Mesenteric fat pad (tissue), 1 donor: ENCODE measurements at regions not wholly inside any gene's neighbourhood (a gene's known extent, or its start where the extent isn't known, plus 50 kb on each side); places are given as distances from the start of the nearest gene placed in this dataset.
"Not testable (repeated sequence)": the region's sequence is repeated elsewhere in the genome, so short reads cannot be mapped to it uniquely, and the experiment has no call there.

ENCODE experiments used
- DNase-seq: peaks from one replicate; pipeline ENCODE4 v3.0.0-alpha.2; 2020; ENCODE audit warnings: low spot score
- donor health status: DM: yes; HTN: yes; CAD: no.

GRCh38 chr5:106634375-106634774 is 1036.4 kb downstream of the EFNA5 start:
- no peak for DNase-seq

GRCh38 chr5:106633825-106634224 is 1036.9 kb downstream of the EFNA5 start:
- no peak for DNase-seq

GRCh38 chr5:106628456-106628855 is 1042.3 kb downstream of the EFNA5 start:
- not testable (repeated sequence) for DNase-seq

- DNase-seq, result no peak
Observed at GRCh38 chr5:106610041-106610440, 1060.7 kb downstream of the EFNA5 start.

GRCh38 chr5:106601620-106602019 is 1069.1 kb downstream of the EFNA5 start:
- no peak for DNase-seq

GRCh38 chr5:106600803-106601202 is 1069.9 kb downstream of the EFNA5 start:
- DNase-seq, result no peak

- DNase-seq, result no peak
Observed at GRCh38 chr5:106595864-106596263, 1074.9 kb downstream of the EFNA5 start.

GRCh38 chr5:106584268-106584667 is 1086.5 kb downstream of the EFNA5 start:
- no peak for DNase-seq

- no peak for DNase-seq
Observed at GRCh38 chr5:106578736-106579135, 1092.0 kb downstream of the EFNA5 start.

GRCh38 chr5:106574820-106575219 is 1095.9 kb downstream of the EFNA5 start:
- DNase-seq, result no peak

- DNase-seq, result no peak
Observed at GRCh38 chr5:106566031-106566430, 1104.7 kb downstream of the EFNA5 start.

GRCh38 chr5:106545325-106545724 is 1125.4 kb downstream of the EFNA5 start:
- DNase-seq, result no peak

GRCh38 chr5:106543330-106543729 is 1127.4 kb downstream of the EFNA5 start:
- DNase-seq, result no peak

GRCh38 chr5:106530150-106530549 is 1140.6 kb downstream of the EFNA5 start:
- no peak for DNase-seq

GRCh38 chr5:106525438-106525837 is 1145.3 kb downstream of the EFNA5 start:
- no peak for DNase-seq

- DNase-seq, result no peak
Observed at GRCh38 chr5:106523852-106524251, 1146.9 kb downstream of the EFNA5 start.

GRCh38 chr5:106522296-106522695 is 1148.4 kb downstream of the EFNA5 start:
- no peak for DNase-seq

- DNase-seq, result no peak
Observed at GRCh38 chr5:106521701-106522100, 1149.0 kb downstream of the EFNA5 start.

- DNase-seq, result no peak
Observed at GRCh38 chr5:106510321-106510720, 1160.4 kb downstream of the EFNA5 start.

- DNase-seq, result no peak
Observed at GRCh38 chr5:106508894-106509293, 1161.8 kb downstream of the EFNA5 start.

- DNase-seq, result no peak
Observed at GRCh38 chr5:106493910-106494309, 1176.8 kb downstream of the EFNA5 start.

GRCh38 chr5:106489004-106489403 is 1181.7 kb downstream of the EFNA5 start:
- no peak for DNase-seq

GRCh38 chr5:106488407-106488806 is 1182.3 kb downstream of the EFNA5 start:
- DNase-seq, result no peak

GRCh38 chr5:106481374-106481773 is 1189.4 kb downstream of the EFNA5 start:
- DNase-seq, result no peak
